Breast epithelium (tissue), 4 donors: ENCODE measurements at regions not wholly inside any gene's neighbourhood (a gene's known extent, or its start where the extent isn't known, plus 50 kb on each side); places are given as distances from the start of the nearest gene placed in this dataset.

ENCODE experiments used
- DNase-seq, 2 donors: peaks; one replicate each; pipeline ENCODE4 v3.0.0-alpha.2; 2019; ENCODE audit warnings: low spot score in 2 of 2
- H3K27ac ChIP-seq, 2 donors: fragments of 200-600 bp; sonication (generic) in 1 of 2; one replicate each; pipeline ENCODE4 v1.5.1; 2016 to 2019; ENCODE audit warnings: mild to moderate bottlenecking in 1 of 2
- H3K27me3 ChIP-seq, 2 donors: fragments of 200-600 bp; sonication (generic) in 1 of 2; one replicate each; pipeline versions ENCODE4 v1.5.1 to v1.6.0; 2017 to 2019; ENCODE audit warnings: control low read depth in 1 of 2, mild to moderate bottlenecking in 1 of 2
- H3K36me3 ChIP-seq: fragments of 200-600 bp; one replicate; pipeline ENCODE4 v1.5.1; 2019
- H3K4me1 ChIP-seq, 2 donors: fragments of 200-600 bp; sonication (generic); one replicate each; pipeline ENCODE4 v1.5.1; 2016 to 2019; ENCODE audit warnings: control low read depth in 1 of 2
- H3K4me3 ChIP-seq, 3 donors: fragments of 200-600 bp; sonication (generic); 1 replicate in 2 of 3; 2 replicates in 1 of 3; pipeline ENCODE4 v1.5.1; 2016 to 2019; ENCODE audit warnings: mild to moderate bottlenecking in 3 of 3, moderate library complexity in 2 of 3
- H3K9me3 ChIP-seq, 2 donors: fragments of 200-600 bp; sonication (generic) in 1 of 2; one replicate each; pipeline ENCODE4 v1.5.1; 2016 to 2019; ENCODE audit warnings: control low read depth in 1 of 2
- POLR2A ChIP-seq: fragments of 450-650 bp; IDR thresholded peaks from one replicate; pipeline ENCODE4 v1.6.1; 2016; ENCODE audit warnings: antibody characterized with exemption, mild to moderate bottlenecking, moderate library complexity
- POLR2AphosphoS5 ChIP-seq, 3 donors: sonication (generic); formaldehyde crosslinking; IDR thresholded peaks; one replicate each; pipeline ENCODE4 v1.6.1; 2017; ENCODE audit warnings: antibody characterized with exemption in 3 of 3
- intact Hi-C: fragments of 100-400 bp; cut with DNase I; formaldehyde crosslinking; loops from one replicate; pipeline ENCODE4 v1.15.1; 2023; ENCODE audit warnings: low total_unique reads
- TF ChIP-seq, protein P1 (sequence below), 3 donors: fragments of 450-650 bp; IDR thresholded peaks; one replicate each; pipeline ENCODE4 v1.5.1; 2016 to 2017; ENCODE audit warnings: antibody characterized with exemption in 3 of 3, mild to moderate bottlenecking in 3 of 3, moderate library complexity in 3 of 3

GRCh38 chr11:116603728-116604323, 169.0 kb downstream of the BUD13 start:
- intact Hi-C loops = no loop called here
- TF ChIP-seq, protein P1, sequence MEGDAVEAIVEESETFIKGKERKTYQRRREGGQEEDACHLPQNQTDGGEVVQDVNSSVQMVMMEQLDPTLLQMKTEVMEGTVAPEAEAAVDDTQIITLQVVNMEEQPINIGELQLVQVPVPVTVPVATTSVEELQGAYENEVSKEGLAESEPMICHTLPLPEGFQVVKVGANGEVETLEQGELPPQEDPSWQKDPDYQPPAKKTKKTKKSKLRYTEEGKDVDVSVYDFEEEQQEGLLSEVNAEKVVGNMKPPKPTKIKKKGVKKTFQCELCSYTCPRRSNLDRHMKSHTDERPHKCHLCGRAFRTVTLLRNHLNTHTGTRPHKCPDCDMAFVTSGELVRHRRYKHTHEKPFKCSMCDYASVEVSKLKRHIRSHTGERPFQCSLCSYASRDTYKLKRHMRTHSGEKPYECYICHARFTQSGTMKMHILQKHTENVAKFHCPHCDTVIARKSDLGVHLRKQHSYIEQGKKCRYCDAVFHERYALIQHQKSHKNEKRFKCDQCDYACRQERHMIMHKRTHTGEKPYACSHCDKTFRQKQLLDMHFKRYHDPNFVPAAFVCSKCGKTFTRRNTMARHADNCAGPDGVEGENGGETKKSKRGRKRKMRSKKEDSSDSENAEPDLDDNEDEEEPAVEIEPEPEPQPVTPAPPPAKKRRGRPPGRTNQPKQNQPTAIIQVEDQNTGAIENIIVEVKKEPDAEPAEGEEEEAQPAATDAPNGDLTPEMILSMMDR (IDR thresholded peaks at IDR 0.05) = no peak
- TF ChIP-seq POLR2A (no peak), POLR2AphosphoS5 (IDR thresholded peaks at IDR 0.05) (no peak)
- Histone ChIP-seq H3K36me3 (no peaks in the 10 kb centered on the region), H3K4me3 (no peak overlapping the region), H3K9me3 (no peaks in the 10 kb centered on the region), H3K27ac (no peak overlapping the region), H3K4me1 (no peaks in the 10 kb centered on the region), H3K27me3 (peaks cover 0 to 13% of the 10 kb centered on the region in 2 donors)
- DNase-seq = peak in 1 of 2 donors; percentile 31

DNA sequence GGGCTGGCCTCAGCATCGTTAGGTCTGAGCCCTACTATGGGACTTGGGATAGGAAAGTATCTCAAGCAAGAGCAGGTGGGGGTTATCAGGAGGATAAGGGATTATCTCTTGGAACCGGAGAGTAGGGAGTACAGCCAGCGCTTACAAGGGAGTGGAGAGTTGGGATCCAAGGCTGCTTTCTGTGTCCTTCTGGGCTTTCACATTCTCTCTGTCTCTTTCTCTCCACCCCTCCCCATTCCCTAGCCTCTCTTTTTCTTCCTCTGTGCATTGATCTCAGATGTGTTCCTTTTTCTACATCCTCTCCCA, 170.2 kb downstream of the BUD13 start:
- intact Hi-C loops = no loop called here
- no peak overlapping the region for H3K4me3 ChIP-seq
- H3K36me3 ChIP-seq = no peaks in the 10 kb centered on the region
- no peak overlapping the region for H3K27ac ChIP-seq
- no peak for TF ChIP-seq POLR2AphosphoS5 (IDR thresholded peaks at IDR 0.05)
- no peak for TF ChIP-seq POLR2A
- TF ChIP-seq, protein P1 (IDR thresholded peaks at IDR 0.05) = no peak
- H3K9me3 ChIP-seq = no peaks in the 10 kb centered on the region
- no peaks in the 10 kb centered on the region for H3K4me1 ChIP-seq
- peaks cover 0 to 12% of the 10 kb centered on the region in 2 donors for H3K27me3 ChIP-seq
- no peak for DNase-seq

DNA sequence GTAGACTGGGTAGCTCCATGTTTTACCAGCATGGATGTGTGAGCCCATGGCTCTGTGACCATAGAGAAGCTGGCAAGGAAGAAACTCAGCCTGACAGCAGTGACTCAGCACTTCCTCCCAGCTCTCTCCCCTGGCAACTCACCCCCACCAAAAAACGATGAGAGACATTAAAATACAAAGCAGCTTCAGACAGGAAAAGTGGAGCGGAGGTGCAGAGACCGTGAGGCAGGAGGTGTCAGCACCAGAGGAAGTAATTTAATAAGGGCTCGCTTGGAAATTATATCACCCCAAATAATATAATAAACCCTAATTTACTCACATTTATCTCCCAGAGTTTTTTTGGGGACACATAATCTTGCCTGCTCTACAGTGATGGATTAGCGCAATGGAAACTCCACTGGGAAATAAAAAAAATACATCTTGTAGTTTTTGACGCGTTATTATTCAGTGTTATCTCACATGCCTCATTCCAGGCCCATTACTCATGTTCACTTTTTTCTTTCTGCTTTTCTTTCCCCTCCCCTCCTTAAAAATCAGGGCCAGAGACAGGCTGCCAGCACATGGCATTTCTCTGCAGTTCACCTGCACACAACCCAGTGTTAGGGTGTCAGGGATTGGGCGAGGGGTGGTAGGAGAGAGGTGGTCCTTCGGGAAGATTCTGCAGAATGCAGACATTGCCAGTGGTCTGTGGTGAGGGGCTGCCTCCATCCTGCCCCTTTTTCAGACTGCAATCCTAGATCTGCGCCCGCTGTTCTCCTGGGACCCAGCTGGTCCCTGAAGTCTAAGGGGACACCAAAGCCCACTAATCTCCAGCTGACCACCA, 170.8 kb downstream of the BUD13 start:
- H3K4me3 ChIP-seq = no peak overlapping the region
- intact Hi-C loops = no loop called here
- DNase-seq = peak in 1 of 2 donors; percentile 37
- no peak overlapping the region for H3K27ac ChIP-seq
- H3K4me1 ChIP-seq = no peaks in the 10 kb centered on the region
- no peaks in the 10 kb centered on the region for H3K36me3 ChIP-seq
- TF ChIP-seq POLR2AphosphoS5 (IDR thresholded peaks at IDR 0.05) = no peak
- TF ChIP-seq, protein P1 (IDR thresholded peaks at IDR 0.05) = no peak
- TF ChIP-seq POLR2A = no peak
- H3K9me3 ChIP-seq = no peaks in the 10 kb centered on the region
- H3K27me3 ChIP-seq = peaks cover 0 to 12% of the 10 kb centered on the region in 2 donors

- no peak for DNase-seq
- intact Hi-C loops = no loop called here
- TF ChIP-seq, protein P1 (IDR thresholded peaks at IDR 0.05) = no peak
- TF ChIP-seq POLR2A = no peak
- TF ChIP-seq POLR2AphosphoS5 (IDR thresholded peaks at IDR 0.05) = no peak
- Histone ChIP-seq H3K27ac (no peak overlapping the region), H3K27me3 (peaks cover 0 to 9% of the 10 kb centered on the region in 2 donors), H3K9me3 (no peaks in the 10 kb centered on the region), H3K4me1 (no peaks in the 10 kb centered on the region), H3K36me3 (no peaks in the 10 kb centered on the region), H3K4me3 (no peak overlapping the region)
These were observed 171.9 kb downstream of the BUD13 start for GRCh38 chr11:116600930-116601329.

DNA sequence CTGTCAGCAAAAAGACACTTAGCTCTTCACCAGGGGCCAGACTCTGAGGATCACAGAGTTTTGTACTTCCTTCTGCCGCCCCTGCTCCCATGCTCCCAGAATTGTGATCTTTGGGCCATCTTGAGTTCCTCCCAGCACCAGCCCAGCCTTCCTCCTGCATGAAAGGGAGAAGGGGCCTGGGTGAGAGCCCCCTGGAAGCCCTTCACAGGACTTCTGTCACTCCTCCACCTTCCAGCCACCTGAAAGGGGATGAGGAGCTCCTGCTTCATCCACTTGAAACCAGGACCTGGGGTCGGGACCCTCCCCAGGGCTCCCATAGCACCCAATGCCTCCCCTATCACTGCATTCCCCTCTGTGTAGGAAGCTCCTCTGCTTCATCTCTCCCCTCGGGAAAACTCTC, 174.2 kb downstream of the BUD13 start:
- no peak for DNase-seq

More for the DNA sequence above, 174.2 kb downstream of the BUD13 start:
- no peaks in the 10 kb centered on the region for H3K9me3 ChIP-seq
- H3K27me3 ChIP-seq = peaks cover 0 to 12% of the 10 kb centered on the region in 2 donors
- no peaks in the 10 kb centered on the region for H3K36me3 ChIP-seq
- intact Hi-C loops = no loop called here
- H3K4me1 ChIP-seq = no peaks in the 10 kb centered on the region
- no peak overlapping the region for H3K4me3 ChIP-seq
- TF ChIP-seq, protein P1 (IDR thresholded peaks at IDR 0.05) = no peak
- TF ChIP-seq POLR2AphosphoS5 (IDR thresholded peaks at IDR 0.05) (no peak), POLR2A (no peak)
- no peak overlapping the region for H3K27ac ChIP-seq
